ENCODE measurements at regions not wholly inside any gene's neighbourhood (a gene's known extent, or its start where the extent isn't known, plus 50 kb on each side); places are given as distances from the start of the nearest gene placed in this dataset.
"Not testable (repeated sequence)": the region's sequence is repeated elsewhere in the genome, so short reads cannot be mapped to it uniquely, and the experiment has no call there.

DNA sequence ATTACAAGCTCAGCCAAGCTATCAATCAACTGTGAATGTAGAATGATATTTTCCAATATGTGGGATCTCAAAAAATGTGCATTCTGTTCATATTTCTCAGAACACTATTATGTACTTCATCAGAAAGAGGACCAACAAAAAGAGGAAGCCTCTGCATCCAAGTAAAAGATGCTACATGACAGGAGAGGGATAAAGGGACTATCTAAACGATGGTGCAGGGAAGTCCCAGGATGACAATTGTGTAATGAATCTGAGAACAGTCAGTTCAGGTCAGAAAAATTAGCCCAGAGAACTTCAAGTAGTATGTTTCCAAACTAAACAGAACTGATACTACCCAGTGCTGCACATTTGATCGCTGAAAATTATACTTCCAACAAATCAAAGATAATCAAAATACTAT, 127.0 kb downstream of the ZNF330 start:
- no peak for FAIRE-seq

GRCh38 chr4:141348125-141348524, 127.4 kb downstream of the ZNF330 start:
- no peak for FAIRE-seq

GRCh38 chr4:141348573-141348972, 127.9 kb downstream of the ZNF330 start:
- FAIRE-seq = no peak

- no peak for FAIRE-seq
These were observed 128.5 kb downstream of the ZNF330 start for GRCh38 chr4:141349236-141349635.

DNA sequence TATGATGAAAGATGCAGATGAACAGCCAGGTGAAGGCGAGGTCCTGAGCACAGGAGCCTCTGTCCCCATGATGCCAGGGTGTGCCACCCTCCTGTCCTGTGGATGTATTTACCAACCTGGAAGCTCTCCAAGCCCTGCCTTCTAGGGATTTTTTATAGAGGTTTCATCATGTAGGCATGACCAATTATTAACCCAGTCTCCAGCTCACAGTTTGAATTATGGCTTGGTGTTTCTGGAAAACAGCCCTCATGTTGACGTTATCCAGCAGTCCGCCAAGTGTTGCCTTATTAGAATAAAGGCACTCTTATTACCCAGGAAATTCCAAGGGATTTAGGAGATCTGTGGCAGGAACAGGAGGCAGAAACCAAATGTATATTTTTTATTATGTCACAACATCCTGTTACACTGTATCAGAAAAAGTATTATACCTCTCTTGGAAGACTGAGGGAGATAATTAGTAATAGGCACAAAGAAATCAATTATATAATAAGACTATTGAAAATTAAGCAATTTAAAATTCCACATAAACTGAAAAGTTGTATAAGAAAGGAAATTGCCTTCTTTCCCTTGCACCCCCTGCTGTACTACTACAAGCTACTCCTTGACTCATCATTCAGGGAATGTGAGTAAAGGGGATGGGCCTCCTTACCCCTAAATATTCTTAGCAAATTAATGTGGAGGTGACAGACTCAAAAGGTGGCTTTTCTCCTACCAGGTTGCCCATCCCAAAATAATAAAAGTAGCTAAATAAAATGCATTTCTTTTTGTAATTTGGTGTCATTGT, 129.6 kb downstream of the ZNF330 start:
- FAIRE-seq = no peak

GRCh38 chr4:141352331-141352730, 131.6 kb downstream of the ZNF330 start:
- FAIRE-seq = no peak

DNA sequence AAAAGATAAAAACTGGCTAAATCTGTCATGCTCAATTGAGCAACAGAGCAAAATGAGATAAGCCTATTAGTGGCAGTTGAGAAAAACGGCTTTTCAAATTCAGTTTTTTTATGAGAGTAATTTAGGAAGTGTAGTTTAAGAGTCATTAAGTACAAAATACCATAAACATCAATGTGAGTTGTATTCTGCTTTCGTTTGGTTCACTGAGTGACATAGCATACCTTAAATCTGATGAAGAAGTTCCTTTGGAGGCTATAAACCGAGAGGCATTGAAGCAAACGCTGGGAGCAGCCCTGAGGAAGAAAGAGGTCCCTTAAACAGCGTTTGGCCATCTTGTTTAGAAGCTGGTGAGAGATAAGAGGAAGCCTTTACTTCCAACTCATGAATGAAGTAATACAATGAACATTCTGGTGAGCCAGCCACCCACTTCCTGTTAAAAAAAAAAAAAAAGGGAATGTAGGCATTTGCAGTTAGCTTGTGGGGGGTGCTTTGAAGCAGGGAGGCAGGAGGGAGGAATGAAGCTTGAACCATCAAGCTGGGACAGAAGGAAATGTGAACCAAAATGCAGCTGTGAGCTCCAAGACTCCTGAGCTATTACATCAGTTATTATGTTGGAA, 132.3 kb downstream of the ZNF330 start:
- FAIRE-seq = no peak

- FAIRE-seq = no peak
These were observed 135.7 kb downstream of the ZNF330 start for GRCh38 chr4:141356321-141356962.

DNA sequence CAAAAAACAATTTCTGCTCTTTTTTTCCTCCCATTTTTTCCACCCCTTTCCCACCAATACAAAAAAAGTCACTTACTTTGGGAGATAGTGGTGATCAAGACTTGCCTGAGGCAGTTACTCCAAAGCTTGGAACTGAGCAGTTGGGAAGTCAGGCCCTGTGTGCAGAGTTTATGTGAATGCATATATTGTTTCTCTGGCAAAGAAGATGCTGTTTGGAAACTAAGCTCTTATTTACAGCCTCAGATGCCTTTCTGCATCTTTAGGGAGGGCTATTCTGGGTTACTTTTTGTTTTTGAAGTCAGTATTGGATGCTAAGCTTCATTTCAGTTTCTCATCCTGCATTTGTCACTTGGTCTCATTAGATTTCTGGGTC, 136.3 kb downstream of the ZNF330 start:
- no peak for FAIRE-seq

GRCh38 chr4:141368241-141368640, 147.5 kb downstream of the ZNF330 start:
- not testable (repeated sequence) for FAIRE-seq

DNA sequence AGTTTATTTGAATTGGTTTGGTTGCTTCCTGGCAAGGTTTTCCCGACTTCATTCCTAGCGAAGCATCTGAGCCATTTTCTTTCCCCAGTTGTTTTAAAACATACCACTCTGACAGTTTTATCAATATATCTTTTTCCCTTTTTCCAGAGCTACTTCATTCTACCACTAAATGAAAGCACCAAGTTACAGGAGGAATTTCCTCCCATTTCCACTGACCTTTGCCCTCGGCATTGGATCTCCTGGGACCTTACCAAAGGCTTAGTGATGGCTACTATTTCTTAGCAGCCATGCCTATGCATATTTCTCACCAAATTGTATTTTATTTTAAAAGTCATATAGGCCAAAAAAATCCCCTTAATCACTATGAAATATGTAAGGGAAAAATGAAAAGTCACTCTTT, 150.5 kb downstream of the ZNF330 start:
- FAIRE-seq = no peak

GRCh38 chr4:141375855-141376254, 155.2 kb downstream of the ZNF330 start:
- no peak for FAIRE-seq

GRCh38 chr4:141376769-141377168, 156.1 kb downstream of the ZNF330 start:
- FAIRE-seq = no peak

- FAIRE-seq = no peak
These were observed 166.6 kb downstream of the ZNF330 start for GRCh38 chr4:141387299-141387698.

- no peak for FAIRE-seq
These were observed 167.8 kb downstream of the ZNF330 start for GRCh38 chr4:141388481-141388880.

DNA sequence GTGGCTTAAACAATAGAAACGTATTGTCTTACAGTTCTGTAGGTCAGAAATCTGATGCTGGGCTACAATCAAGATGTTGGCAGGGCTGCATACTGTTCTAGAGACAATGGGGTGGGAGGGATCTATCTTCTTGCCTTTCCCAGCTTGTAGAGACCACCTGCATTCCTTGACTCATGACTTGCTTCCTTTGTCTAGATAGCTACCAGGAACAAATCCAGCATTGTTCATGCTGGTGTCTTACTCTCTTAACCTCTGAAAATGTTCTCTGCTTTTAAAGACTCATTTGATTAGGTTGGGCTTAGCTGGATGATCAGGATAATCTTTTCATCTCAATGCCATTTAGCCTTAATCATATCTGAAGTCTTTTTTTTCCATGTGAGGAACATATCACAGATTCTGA, 169.0 kb downstream of the ZNF330 start:
- FAIRE-seq = no peak

DNA sequence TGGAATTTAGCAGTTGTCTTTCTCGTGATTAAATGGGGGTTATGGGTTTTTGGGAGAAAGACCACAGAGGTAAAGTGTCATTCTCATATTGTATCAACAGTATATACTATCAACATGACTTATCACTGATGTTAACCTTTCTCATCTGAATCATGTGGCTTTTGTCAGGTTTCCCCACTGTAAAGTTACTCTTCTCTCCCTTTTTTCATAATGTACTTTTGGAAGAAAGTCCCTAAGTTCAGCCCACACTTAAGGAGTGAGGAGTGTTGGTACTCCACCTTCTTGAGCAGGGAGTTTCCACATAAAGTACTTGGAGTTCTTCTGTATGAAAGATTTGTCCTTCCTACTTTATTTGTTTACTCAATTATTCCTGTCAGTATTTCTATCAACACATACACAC, 169.9 kb downstream of the ZNF330 start:
- FAIRE-seq = no peak

DNA sequence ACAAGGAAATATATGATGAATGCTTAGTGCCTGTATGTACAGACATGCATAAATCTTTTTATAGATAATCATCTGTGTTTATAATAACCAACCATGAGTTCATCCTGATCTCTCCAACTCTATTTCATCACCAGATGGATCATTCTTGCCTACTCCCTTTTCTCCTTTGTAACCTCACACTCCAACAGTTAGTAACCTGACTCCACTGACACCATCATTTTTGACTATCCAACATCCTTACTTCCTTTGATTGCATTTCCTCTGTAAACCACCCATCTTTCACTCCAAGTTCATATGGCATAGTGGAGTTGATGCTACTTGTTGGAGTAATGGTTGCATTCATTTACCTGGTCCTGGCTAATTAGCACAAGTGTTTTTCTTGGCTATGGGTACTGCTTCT, 170.6 kb downstream of the ZNF330 start:
- FAIRE-seq = no peak

- FAIRE-seq = no peak
These were observed 171.1 kb downstream of the ZNF330 start for GRCh38 chr4:141391771-141392170.

DNA sequence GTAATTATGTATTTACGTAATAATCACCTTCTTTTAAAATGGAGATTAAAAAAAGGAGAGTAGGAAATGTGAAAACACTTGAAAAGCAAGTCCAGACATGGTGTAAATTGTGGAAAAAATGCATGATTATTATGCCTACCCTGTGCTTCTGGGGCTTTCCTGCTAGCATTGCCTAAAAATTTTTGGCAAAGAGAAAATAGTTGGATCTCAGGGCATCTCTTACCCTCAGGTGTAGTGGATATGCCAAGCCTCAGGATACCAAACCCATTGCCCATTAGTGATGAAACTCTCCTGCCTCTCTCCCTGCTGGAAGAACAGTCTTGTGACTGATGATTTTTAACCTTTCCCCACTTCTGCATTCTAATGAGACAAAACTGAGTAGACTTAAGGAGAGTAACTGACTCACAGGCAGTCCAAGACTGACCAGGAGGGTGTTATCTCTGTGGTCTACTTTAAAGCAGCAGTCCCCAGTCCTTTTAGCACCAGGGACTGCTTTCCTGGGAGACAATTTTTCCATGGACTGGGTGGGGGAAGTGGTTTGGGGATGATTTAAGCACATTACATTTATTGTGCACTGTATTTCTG, 174.6 kb downstream of the ZNF330 start:
- FAIRE-seq = no peak

DNA sequence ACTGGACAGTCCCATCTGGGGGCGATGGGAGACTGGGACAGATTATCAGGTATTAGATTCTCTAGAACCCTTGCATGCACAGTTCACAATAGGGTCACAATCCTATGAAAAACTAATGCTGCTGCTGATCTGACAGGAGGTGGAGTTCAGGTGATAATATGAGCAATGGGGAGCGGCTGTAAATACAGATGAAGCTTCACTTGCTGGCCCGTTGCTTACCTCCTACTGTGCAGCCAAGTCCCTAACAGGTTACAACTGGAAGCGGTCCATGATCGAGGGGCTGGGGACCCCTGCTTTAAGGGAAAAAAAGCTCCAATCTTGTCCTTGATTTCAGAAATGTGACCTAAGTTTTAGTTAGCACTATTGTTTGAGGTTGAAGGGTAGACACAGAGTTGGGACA, 175.2 kb downstream of the ZNF330 start:
- no peak for FAIRE-seq

DNA sequence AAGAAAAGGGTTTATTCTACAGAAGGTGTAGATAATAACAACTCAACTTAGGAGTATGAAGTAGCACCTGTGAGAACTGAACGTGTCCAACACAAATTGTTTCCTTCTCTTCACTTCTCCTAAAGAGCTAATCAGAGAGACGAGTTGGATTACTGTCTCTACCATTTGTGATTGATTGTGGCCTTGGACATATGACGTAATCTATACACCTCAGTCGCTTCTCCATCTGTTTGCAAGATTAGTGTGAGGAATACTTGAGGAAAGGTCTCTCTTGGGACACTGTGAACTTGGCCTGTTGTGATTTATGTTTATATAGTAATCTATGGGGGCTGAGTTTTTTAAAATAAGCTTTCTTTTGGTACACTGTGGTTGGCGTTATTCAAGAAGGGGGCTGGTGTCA, 182.0 kb downstream of the ZNF330 start:
- FAIRE-seq = no peak

GRCh38 chr4:141403782-141404181, 183.1 kb downstream of the ZNF330 start:
- no peak for FAIRE-seq

GRCh38 chr4:141406237-141406636, 185.5 kb downstream of the ZNF330 start:
- no peak for FAIRE-seq

Data from islet of Langerhans (tissue), 1 donor.